Cerebellar nuclear complex (tissue), 1 donor: ENCODE measurements at regions not wholly inside any gene's neighbourhood (a gene's known extent, or its start where the extent isn't known, plus 50 kb on each side); places are given as distances from the start of the nearest gene placed in this dataset.
"Not testable (repeated sequence)": the region's sequence is repeated elsewhere in the genome, so short reads cannot be mapped to it uniquely, and the experiment has no call there.

ENCODE experiments used
- DNase-seq, 2 experiments: peaks; one replicate each; lab custom pipeline; 2025; lab: John Stamatoyannopoulos, UW

DNA sequence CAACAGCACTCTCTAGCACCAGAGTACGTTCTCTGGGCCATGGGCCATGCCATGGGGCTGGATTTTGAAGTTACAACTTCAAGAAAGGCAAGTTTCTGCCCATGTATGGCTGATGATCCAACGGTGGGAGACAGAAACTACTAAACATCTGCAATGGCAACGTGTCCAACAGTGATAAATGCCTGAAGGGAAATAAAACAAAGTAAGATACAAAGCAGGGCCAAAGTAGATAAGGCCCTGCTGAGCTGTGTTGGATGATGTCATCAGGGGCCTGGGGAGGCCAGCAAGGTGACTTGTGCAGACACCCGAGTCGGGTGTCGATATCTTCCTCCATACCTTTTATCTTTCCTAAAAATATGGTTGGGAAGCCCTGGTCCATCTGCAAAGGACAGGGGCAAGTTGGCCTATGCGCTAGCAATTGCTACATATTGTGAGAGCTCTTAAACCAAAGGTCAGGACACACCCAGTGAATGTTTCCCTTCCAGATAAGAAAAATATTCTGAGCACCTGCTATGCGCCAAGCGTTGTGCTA lies 487.2 kb downstream of the MN1 start:
- no peak for DNase-seq

DNA sequence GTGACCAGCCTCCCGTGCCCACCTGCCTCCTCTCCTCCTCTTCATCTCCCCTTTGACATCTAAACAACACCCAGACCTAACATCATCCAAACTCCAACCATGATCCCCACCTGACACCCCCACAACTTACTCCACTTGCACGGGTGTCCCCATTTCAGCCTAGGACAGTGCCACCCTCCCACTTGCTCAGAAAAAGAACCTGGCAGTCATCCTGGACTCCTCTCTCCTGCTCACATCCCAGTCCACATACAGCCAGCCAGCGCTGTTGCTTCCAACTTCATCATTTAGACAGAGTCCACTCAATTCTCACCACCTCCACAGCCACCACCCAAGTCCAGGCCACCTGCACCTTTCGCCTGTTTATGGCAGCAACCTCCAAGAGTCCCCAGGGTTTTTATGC lies 485.7 kb downstream of the MN1 start:
- DNase-seq, result no peak

DNA sequence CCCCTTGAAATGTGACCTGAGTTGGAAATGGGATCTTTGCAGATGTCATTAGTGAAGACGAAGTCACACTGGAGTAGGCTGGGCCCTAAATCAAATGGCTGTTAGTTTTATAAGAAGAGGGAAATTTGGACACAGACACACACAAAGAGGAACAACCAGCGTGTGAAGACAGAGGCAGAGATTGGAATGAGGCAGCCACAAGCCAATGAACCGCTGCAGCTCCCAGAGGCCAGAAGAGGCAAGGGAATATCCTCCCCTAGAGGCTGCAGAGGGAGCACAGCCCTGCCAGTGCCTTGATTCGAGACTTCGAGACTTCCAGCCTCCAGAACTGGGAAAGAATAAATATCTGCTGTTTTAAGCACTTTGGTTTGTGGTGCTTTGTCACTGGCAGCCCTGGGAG lies 484.5 kb downstream of the MN1 start:
- no peak for DNase-seq

DNA sequence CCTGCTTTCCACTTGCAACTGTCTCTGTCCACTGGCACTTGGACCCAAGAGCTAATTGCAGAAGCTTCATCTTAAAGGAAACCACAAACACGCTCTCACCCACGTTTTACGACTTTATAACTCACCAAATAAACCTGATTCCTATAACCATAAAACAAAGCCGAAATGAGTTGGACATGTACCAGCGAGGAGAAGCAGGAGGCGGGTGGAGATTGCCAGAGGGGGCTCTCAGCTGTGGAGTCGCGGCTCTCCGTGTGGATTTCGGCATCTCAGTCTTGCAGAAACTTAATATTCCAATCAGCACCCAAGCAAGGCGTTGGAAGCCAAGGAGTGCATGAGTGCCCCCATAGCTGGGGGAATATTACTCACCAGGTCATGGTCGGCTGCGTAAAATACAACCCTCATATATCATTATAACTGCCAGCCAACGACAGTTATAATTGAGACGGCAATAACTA lies 483.6 kb downstream of the MN1 start:
- DNase-seq, result no peak

DNA sequence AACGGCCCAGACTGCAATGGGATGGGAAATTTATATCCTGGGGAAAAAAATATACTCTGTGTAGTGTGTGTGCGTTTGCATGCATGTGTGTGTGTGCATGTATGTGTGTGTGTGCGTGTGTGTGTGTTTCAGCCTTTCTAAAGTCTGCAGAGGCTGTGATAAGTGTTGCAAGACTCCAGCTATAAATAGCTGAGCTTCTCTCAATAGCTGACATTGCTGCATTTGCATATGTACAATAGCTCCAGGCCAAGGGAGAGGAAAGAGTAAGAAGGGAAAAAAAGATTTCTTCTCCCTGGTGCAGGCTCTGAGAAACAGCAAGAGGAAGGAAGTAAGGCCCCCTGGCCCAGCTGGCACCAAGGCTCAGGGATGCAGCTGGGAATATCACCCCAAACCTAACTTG lies 483.0 kb downstream of the MN1 start:
- DNase-seq, result no peak

DNA sequence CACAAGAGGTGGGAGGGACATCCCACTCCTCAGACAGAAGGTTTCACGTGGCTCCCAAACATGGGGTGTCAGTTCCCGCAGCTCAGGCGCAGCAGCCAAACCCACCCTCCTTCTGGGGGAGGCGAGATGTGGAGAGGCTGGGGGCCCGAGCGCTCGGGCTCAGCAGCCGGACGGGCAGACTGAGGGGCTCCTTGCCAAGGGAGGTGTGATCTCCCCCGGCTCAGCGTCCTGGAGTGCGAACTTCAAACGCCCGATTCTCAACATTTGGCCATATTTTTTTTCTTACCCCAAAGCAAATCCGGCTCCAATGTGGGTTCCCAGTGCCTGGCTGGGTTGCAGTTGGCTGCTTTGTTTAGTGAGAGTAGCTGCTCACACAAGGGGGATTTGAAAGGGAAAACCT lies 477.9 kb downstream of the MN1 start:
- DNase-seq, result no peak

DNA sequence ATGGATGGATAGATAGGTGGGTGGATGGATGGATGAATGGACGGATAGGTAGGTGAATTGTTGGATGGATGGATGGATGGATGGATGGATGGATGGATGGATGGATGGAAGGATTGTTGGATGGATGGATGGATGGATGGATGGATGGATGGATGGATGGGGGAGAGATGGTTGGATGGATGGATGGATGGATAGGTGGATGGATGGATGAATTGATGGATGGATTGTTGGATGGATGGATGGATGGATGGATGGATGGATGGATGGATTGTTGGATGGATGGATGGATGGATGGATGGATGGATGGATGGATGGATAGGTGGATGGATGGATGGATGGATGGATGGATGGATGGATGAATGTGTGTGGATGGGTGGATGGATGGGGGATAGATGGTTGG lies 476.6 kb downstream of the MN1 start:
- not testable (repeated sequence) for DNase-seq

DNA sequence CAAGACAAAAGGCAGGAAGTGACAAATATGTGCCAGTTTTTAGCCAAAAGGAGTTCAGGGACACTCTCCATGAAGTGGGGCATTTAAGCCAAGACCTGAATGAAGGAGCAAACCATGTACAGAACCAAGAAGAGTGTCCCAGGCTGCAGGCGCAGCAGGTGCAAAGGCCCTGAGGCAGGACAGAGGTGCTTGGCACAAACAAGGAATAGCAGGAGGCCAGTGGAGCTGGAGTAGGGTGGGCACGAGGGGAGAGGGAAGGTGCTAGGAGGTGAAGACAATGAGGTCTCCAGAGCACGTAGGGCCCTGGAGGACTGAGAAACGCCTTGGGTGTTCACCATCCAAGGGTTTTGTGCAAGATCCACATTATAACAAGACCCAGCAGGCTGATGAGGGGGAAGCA lies 474.1 kb downstream of the MN1 start:
- no peak for DNase-seq

DNA sequence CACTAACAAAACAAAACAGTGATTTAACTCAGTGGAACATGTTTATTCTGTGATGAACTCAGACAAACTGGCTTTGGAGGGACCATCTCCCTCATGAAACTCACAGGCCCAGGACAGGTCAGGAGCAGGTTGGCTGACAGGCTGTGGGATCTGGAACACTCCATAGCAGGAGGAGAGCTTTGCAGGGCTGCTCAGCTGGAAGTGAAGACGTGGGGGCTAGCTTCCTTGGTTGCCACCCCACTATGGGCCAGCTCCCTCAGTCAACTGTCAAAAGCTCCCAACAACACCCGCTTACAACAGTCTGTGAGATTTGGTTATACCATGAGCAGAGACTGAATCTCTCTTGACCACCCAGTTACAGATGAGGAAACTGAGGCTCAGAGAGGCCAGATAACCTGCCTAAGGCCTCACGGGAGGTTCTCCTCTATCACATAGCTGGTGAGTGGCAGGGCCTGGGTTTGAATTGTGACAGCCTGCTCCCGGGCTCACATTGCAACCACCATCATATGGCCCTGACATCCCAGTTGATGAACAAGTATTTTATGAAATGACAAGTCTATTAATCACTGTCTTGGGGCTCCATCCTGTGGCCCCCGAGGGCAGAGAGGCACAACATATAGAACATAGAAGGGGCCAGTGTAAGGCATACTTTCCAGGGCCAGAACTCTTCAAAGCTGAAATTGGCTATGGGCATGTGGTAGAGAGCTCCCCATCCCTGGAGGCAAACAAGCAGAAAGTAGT lies 473.4 kb downstream of the MN1 start:
- DNase-seq, result no peak

DNA sequence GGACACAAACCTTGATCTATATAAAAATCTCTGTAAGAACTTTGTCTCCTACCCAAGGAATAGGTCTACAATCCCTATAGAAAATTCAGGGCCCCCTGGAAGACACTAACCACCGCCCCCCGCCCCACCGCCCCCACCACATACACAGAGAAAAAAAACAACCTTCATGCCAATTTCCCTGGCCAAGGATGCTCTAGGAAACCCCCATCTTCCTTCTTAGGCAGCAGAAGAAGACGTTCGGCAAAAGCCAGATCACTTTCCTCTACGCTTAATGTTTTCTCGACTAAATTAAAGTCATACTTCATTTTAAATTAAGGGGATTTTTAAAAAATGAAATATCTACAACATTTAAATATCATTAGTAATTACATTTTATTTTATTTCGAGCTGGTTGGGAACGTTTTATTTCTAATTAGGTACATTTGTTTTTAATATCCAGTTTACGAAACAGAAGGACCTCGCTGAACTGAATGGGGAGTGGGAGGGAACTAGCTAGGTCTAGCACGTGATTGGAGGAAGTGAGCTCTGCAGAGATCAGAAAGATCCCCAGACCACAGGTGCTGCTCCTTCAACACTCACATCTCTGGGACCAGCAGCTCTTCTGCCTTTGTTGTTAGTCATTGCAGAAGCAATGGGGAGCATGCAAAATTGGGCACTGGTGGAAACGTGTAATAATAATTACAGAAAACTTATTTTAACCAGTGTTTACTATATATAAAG lies 472.3 kb downstream of the MN1 start:
- no peak for DNase-seq

DNA sequence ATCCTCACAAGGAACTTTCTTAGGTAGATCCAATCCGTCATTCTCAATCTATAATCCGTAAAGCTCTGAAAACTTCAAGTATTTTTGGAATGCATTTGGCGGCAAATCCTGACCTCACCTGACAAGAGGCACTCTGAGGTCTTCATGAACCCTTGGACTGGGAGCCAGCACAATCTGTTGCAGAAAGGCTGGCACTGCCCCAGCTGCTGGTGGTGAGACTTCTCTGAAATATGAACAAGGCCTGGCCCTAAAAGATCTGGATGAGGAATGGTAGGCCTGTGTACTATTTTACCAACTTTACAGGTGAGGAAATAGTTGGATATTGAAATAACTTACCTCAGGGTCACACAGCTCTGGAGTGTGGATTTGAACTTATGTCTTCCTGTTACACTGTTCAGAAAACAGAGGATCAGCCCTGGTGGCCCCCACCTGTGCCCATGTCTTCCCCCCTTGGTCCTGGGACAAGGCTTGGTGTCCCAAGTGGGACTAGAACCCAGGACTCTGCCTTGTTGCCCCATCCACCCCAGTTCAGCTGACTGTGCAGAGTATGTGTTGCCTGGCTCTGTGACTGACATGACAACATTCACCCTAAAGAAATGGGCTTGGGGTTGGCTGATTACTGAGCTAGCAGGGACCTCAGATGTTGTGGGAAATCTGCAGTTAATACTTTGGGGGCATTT lies 471.4 kb downstream of the MN1 start:
- no peak for DNase-seq

DNA sequence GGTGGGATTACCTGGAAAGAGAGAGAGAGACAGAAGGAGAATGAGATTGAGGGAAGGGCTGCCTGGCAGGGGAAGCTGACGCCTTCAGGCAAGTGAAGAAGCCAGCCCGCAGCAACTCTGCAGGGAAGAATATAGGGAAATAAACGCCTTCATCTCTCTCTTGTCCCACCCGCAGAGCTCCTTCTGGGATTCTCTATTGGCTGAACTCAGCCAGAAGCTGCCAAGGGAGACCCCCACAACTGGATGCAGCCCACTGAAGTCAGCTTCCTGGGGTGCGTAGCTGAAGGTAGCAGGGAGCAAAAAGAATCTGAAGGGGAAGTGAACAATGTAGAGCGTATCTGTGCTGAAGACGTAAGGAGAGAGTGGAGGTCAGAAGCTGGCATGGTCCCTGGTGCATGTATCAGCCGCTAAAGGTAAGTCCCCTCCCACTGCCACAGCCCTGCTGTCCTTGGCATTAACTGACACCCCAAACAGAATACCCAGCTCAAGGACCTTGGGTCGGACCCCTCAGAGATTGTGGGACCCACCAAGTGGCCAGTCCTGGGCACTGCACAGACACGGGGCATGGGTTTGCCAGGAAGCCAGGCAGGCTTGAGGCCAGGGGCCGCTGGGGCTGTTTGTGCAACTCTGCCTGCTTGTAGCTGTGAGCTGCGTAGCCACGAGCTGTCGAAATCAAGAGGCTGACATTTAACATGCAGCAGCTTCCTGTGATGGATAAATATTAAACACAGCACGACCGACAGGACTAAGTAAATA lies 469.9 kb downstream of the MN1 start:
- no peak for DNase-seq

DNA sequence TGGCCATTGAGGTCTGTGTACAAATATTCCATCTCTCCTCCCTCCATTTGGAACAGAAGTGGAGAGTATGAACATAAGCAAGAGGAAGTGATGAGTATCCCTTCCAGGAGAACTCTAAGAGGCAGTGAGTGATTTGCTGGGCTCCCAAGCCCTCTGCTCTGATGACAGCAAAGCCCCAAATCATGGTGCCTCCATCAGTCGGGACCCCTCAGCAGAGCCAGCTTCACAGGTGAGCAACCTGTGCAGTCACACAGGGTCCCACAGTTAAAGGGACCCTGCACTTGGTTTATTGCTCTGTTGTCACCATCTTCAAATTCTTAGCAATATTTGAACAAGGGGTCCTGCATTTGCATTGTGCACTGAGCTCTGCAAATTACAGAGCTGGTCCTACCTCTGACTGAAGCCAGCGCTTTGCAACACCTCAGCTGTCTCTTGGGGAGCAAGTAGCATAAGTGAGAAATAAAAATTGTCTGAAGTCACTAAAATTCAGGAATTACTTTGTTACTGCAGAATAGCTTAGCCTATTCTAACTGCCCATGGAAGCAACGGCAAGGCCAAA lies 466.4 kb downstream of the MN1 start:
- DNase-seq, result no peak

DNA sequence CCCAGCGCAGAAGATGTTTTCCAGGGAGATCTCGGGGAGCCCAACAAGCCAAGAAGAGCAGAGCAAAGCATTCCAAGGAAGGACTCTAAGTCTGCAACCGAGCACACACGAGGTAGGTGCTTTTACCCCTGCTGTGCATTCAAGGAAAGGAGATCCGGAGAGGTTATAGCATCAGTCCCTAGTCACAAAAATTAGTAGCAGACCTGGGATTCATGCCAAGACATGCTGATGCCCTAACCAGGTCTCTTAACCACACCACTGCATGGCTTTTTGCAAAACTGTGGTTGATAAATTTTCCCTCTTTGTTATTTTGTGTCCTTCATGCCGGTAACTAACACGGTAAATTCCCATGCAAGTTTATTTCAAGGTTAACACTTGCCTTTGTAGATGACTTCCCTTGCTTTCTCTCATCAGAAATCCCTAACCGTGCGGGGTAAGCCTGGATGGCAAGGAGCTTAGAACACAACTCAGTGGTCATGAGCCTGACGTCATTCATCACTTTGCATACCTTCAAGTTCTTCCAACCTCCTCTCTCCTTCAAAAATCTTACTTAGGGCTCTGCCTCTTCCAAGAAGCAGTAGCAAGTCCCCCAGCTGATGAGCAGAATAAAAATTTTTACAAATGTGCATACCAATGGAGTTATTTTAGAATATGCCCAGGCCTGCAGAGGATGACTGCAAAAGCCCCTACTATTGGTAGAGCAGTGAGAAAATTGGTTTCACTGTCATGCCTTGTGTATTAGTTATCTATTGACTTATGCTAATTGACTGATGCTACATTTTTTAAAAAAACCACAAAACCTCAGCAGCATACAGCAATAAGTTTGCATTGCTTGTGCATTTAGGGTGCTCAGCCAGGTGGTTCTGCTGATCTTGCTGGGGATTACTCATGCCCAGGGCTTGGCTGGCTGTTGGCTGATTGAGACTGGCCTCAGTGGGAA lies 465.1 kb downstream of the MN1 start:
- no peak for DNase-seq

DNA sequence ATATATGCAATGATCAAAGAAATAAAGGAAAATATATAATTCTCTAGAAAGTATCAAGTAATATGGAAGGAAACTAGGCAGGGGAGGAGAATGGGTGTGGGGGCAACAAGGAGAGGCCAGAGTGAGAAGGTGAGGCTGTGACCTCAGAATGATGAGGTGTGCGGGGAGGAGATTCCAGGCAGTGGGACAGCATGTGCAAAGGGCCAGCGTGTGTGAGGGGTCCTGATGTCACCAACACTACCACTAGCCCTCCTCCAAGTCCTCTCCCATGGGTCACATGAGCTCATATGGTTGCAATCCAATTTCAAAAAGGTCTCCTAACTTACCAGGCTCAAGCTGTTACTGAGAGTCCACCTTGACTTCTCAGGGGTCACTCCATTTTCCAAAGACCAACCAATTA lies 463.9 kb downstream of the MN1 start:
- no peak for DNase-seq

DNA sequence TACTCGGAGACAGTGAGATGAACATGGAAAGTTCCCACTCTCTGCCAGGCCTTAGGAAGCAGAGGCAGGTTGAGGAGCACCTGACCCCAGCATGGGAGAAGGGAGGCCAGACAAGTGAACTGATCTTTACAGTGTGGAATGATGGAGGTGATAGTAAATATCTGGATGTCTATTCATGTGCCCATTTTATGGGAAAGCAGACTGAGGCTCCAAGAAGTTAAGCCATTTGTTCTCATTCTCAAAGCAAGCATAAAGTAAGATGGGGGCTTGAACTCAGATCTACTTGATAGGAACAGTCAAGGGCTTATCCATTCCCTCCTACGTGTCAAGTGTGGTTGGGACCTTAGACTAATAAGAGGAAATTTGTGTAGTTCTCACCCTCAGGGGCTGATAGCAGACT lies 461.5 kb downstream of the MN1 start:
- DNase-seq, result no peak

DNA sequence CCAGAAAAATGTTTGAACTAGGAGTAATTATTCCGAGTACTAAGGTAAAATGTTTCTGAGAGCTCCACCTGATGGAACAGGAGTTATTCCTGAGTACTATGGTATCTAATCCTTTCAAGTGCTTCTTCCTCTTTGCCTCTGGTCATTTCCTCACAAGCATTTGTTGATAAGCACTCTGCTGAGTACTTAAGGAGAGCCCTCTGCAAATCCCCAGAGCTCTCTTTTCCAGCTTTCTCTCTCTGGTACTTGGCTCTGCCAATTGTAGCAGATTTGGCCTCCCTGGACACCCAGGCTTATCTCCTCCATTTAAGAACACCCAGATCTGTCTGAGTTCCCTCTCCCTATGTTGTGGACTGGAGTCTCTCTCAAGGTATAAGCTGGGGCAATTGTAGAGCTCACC lies 457.0 kb downstream of the MN1 start:
- DNase-seq, result no peak

DNA sequence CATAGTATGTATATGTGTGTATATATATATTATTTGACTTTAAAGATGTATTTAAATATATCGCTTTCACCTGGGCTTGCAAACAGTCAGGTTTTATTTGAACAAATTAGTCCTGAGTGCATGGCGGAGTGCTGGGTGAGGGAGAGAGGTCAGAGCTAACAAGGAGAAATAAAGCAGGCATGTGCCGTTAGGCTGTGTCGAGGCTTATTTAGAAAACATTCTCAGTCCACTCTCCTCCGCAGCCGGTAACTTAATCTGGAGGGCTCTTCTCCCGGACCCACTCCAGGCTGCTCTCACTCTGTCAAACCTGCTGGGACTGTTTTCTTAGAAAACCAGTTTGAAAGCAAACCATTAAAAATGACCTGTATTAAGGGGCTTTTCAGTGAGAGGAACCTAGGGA lies 455.9 kb downstream of the MN1 start:
- no peak for DNase-seq

DNA sequence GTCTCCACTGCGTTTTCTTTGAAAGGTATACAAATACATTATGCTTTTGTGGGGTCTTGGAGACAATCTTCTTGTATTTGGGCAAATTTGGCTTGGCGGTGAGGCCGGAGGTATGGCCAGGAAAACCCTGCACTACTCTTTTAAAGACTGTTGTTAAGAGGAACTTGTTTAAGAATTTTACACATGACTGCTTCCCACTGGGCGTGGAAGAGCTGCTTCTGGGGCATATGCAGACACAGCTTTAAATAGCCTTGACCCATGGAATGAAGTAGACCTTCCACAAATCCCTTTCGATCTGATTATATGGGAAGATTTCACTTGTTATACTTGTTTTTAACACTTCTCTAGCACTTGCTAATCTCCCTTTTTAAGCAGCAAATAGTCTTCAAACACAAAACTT lies 453.6 kb downstream of the MN1 start:
- no peak for DNase-seq

DNA sequence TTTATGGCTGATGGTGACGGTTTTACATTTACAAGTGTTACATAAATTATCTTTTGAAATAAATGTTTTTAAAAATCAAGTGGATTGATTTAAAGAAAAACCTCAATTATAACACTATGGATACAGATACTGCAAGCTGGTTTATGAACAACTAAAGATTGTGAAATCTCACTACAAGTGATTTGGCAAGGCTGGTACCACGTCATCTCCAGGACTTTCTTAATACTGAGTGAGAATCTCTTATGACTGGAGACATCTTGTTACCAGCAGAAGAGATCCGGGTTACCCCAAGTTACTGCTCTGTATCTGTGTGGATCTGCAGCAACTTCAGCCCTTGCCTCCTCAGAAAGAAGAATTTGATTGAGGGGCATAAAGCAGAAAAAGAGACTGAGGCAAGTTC lies 452.9 kb downstream of the MN1 start:
- no peak for DNase-seq

DNA sequence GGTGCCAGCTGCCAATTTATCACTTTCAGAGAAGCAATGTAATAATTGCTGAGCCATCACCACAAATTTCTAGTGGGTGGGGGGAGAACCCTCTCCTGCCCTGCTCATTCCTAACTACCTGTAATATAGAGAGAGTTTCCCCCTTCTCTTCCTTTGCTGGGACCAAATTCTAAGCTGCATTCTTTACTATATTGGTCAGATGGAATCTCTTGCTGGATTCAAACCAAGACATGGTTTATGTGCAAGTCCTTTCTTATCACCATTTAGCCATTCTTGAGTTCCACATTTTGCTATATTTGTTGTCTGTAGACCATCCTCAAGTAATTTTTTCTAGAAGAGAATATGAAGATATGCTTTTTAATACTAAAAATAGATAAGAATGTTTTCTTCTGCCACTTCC lies 452.1 kb downstream of the MN1 start:
- DNase-seq, result no peak
